Gastroesophageal sphincter (tissue), 3 donors: ENCODE measurements at regions not wholly inside any gene's neighbourhood (a gene's known extent, or its start where the extent isn't known, plus 50 kb on each side); places are given as distances from the start of the nearest gene placed in this dataset.

Experiments
- CTCF ChIP-seq, 4 experiments: fragments of 200-600 bp in 2 of 4; fragments of 450-650 bp in 2 of 4; sonication (generic) in 1 of 4; IDR thresholded peaks; one replicate each; pipeline ENCODE4 v1.5.1; 2017 to 2019; ENCODE audit warnings: antibody characterized with exemption in 4 of 4, mild to moderate bottlenecking in 2 of 4, moderate library complexity in 2 of 4
- EP300 ChIP-seq: sonication (generic); formaldehyde crosslinking; IDR thresholded peaks from one replicate; pipeline ENCODE4 v1.6.1; 2017; ENCODE audit warnings: antibody characterized with exemption, mild to moderate bottlenecking
- POLR2A ChIP-seq, 2 donors: fragments of 450-650 bp; IDR thresholded peaks; one replicate each; pipeline ENCODE4 v1.6.1; 2017; ENCODE audit warnings: antibody characterized with exemption in 2 of 2, mild to moderate bottlenecking in 2 of 2, moderate library complexity in 1 of 2
- POLR2AphosphoS5 ChIP-seq: sonication (generic); formaldehyde crosslinking; IDR thresholded peaks from one replicate; pipeline ENCODE4 v1.6.1; 2017; ENCODE audit warnings: antibody characterized with exemption

DNA sequence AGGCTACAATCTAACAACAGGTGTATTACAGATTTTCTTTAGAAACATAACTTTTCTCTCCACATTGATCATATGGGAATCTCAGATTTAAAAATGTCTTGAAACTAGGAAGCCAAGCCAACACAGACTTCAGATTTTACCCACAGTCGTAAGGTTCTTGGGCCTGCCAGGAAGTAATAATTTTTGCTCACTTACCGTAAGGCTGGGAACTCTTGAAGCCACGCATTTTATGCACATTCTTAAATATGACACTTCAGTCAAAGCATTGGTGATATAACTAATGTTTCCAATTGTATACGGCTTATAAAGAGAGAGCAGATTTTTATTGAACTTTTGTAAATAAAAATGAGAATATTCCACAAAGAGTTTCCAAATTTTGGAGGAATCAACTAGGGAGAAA is 328.9 kb upstream of the TRPC7 start:
- TF ChIP-seq POLR2AphosphoS5 = no peak
- TF ChIP-seq EP300 = no peak
- TF ChIP-seq CTCF (IDR thresholded peaks at IDR 0.05) = no peak
- TF ChIP-seq POLR2A (IDR thresholded peaks at IDR 0.05) = no peak
